ENCODE measurements at regions not wholly inside any gene's neighbourhood (a gene's known extent, or its start where the extent isn't known, plus 50 kb on each side); places are given as distances from the start of the nearest gene placed in this dataset.

DNA sequence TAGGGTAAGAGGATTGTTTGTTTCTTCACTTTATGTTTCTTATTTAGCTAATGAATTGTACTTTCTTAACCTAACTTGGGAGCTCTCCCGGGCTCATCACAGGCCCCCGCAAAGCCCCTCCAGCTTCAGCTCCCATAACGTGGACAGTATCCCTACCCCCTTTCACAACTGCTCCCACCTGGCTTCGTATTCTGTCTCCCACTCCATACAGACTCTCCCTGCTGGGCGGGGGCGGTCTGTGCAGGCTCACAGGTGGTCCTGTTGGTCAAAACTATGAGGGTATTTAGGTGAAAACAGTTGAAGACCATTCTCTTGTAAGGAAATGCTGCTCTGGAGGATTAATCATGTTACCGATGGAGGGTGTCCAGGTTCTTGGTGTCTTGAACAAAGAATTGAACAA is 805.3 kb downstream of the SEMA5A start:
- DNase-seq, result no peak
- TF ChIP-seq, protein P1, sequence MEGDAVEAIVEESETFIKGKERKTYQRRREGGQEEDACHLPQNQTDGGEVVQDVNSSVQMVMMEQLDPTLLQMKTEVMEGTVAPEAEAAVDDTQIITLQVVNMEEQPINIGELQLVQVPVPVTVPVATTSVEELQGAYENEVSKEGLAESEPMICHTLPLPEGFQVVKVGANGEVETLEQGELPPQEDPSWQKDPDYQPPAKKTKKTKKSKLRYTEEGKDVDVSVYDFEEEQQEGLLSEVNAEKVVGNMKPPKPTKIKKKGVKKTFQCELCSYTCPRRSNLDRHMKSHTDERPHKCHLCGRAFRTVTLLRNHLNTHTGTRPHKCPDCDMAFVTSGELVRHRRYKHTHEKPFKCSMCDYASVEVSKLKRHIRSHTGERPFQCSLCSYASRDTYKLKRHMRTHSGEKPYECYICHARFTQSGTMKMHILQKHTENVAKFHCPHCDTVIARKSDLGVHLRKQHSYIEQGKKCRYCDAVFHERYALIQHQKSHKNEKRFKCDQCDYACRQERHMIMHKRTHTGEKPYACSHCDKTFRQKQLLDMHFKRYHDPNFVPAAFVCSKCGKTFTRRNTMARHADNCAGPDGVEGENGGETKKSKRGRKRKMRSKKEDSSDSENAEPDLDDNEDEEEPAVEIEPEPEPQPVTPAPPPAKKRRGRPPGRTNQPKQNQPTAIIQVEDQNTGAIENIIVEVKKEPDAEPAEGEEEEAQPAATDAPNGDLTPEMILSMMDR (IDR thresholded peaks at IDR 0.05; ENCODE audit: unreplicated experiment), result no peak
- no peak overlapping the region for H3K4me3 Mint-ChIP-seq (ENCODE audit: low read depth, unreplicated experiment)
- intact Hi-C loops (cut with micrococcal nuclease; ENCODE audit: unreplicated experiment), result no loop called here
- CTCF ChIA-PET, result interaction anchor here (0.6 kb wide), 1 partner anchor 850 kb away, joined by 5 read pairs; no protein-coding TSS in a partner anchor
- H3K27me3 Mint-ChIP-seq (ENCODE audit: unreplicated experiment), result no peaks in the 10 kb centered on the region
- no TSS peak for BruUV-seq (replicated peaks)
- peaks cover 10% of the 10 kb centered on the region for H3K9me3 Mint-ChIP-seq (ENCODE audit: low read depth, unreplicated experiment)
- H3K27ac Mint-ChIP-seq (ENCODE audit: unreplicated experiment), result no peak overlapping the region
- H3K4me1 Mint-ChIP-seq (ENCODE audit: low read depth, unreplicated experiment), result no peaks in the 10 kb centered on the region
- no peaks in the 10 kb centered on the region for H3K36me3 Mint-ChIP-seq (ENCODE audit: insufficient read depth, unreplicated experiment)

- no peak overlapping the region for H3K27ac Mint-ChIP-seq (ENCODE audit: unreplicated experiment)
- DNase-seq, result no peak
- TF ChIP-seq, protein P1 (IDR thresholded peaks at IDR 0.05; ENCODE audit: unreplicated experiment), result no peak
- no peak overlapping the region for H3K4me3 Mint-ChIP-seq (ENCODE audit: low read depth, unreplicated experiment)
- no peaks in the 10 kb centered on the region for H3K36me3 Mint-ChIP-seq (ENCODE audit: insufficient read depth, unreplicated experiment)
- peaks cover 4% of the 10 kb centered on the region for H3K9me3 Mint-ChIP-seq (ENCODE audit: low read depth, unreplicated experiment)
- no peaks in the 10 kb centered on the region for H3K27me3 Mint-ChIP-seq (ENCODE audit: unreplicated experiment)
- BruUV-seq (replicated peaks), result no TSS peak
- intact Hi-C loops (cut with micrococcal nuclease; ENCODE audit: unreplicated experiment), result no loop called here
- no peaks in the 10 kb centered on the region for H3K4me1 Mint-ChIP-seq (ENCODE audit: low read depth, unreplicated experiment)
- CTCF ChIA-PET, result no interaction called here
These were observed 796.3 kb downstream of the SEMA5A start for GRCh38 chr5:8749556-8749955.

DNA sequence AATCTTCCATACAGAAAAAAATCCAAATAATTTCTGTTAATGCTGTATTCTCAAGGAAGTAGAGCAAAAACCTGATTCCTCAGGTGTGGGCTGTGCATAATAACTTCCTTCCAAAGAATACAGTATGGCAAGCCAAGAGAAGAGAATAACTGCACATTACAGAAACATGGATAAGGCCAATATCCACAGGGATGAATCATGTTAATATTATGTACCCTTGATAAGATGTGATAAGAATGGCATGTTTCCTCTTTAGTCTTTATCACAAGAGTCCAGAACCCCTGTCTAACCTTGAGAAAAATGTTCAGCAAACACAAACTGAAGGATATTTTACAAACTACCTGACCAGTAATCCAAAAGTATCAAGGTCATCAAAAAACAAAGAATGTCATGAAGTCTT is 795.8 kb downstream of the SEMA5A start:
- BruUV-seq (replicated peaks), result no TSS peak
- CTCF ChIA-PET, result no interaction called here
- Mint-ChIP-seq H3K4me3 (ENCODE audit: low read depth, unreplicated experiment) (no peak overlapping the region), H3K27me3 (ENCODE audit: unreplicated experiment) (no peaks in the 10 kb centered on the region), H3K36me3 (ENCODE audit: insufficient read depth, unreplicated experiment) (no peaks in the 10 kb centered on the region), H3K9me3 (ENCODE audit: low read depth, unreplicated experiment) (peaks cover 4% of the 10 kb centered on the region), H3K27ac (ENCODE audit: unreplicated experiment) (no peak overlapping the region), H3K4me1 (ENCODE audit: low read depth, unreplicated experiment) (no peaks in the 10 kb centered on the region)
- TF ChIP-seq, protein P1 (IDR thresholded peaks at IDR 0.05; ENCODE audit: unreplicated experiment), result no peak
- DNase-seq, result no peak
- intact Hi-C loops (cut with micrococcal nuclease; ENCODE audit: unreplicated experiment), result loop anchor here (10.0 kb wide), 1 partner anchor 825 kb away; no protein-coding TSS in a partner anchor

DNA sequence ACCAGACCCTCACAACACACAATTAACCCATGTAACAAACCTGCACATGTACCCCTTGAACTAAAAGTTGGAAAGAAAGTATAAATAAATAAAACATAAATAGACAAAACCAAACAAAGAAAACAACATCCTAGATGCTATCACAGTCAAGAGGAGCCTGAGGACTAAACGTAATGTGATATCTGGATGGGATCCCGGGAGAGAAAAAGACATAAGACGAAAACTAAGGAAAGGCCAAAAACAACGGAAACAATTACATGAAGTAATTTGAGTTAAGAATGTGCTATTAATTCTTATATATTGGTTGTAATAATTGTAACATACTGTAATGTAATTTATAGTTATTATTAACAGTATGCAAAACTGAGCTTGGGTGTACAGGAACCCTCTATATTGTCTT is 793.9 kb downstream of the SEMA5A start:
- H3K9me3 Mint-ChIP-seq (ENCODE audit: low read depth, unreplicated experiment), result peaks cover 4% of the 10 kb centered on the region

More for the DNA sequence above, 793.9 kb downstream of the SEMA5A start:
- H3K27me3 Mint-ChIP-seq (ENCODE audit: unreplicated experiment), result no peaks in the 10 kb centered on the region
- H3K36me3 Mint-ChIP-seq (ENCODE audit: insufficient read depth, unreplicated experiment), result no peaks in the 10 kb centered on the region
- H3K4me1 Mint-ChIP-seq (ENCODE audit: low read depth, unreplicated experiment), result no peaks in the 10 kb centered on the region
- no peak overlapping the region for H3K27ac Mint-ChIP-seq (ENCODE audit: unreplicated experiment)
- CTCF ChIA-PET, result no interaction called here
- no peak for DNase-seq
- no TSS peak for BruUV-seq (replicated peaks)
- intact Hi-C loops (cut with micrococcal nuclease; ENCODE audit: unreplicated experiment), result loop anchor here (10.0 kb wide), 1 partner anchor 827 kb away; no protein-coding TSS in a partner anchor
- no peak overlapping the region for H3K4me3 Mint-ChIP-seq (ENCODE audit: low read depth, unreplicated experiment)
- TF ChIP-seq, protein P1 (IDR thresholded peaks at IDR 0.05; ENCODE audit: unreplicated experiment), result no peak
